ENCODE measurements at regions not wholly inside any gene's neighbourhood (a gene's known extent, or its start where the extent isn't known, plus 50 kb on each side); places are given as distances from the start of the nearest gene placed in this dataset.

- no peaks in the 10 kb centered on the region for H3K36me3 ChIP-seq (ENCODE audit: low read length)
- H3K79me2 ChIP-seq (ENCODE audit: insufficient read depth, low read length), result no peaks in the 10 kb centered on the region
- H3K9me3 ChIP-seq (ENCODE audit: insufficient read depth, low read length), result no peaks in the 10 kb centered on the region
- no peak overlapping the region for H3K9ac ChIP-seq (ENCODE audit: low read length)
- no peak overlapping the region for H2AFZ ChIP-seq (ENCODE audit: low read depth, low read length, severe bottlenecking)
- no peaks in the 10 kb centered on the region; the same call in 1 of the 2 replicates for H3K9me2 ChIP-seq (replicated peaks; ENCODE audit: insufficient read depth, low read length)
- no peaks in the 10 kb centered on the region for H4K20me1 ChIP-seq (ENCODE audit: low read depth, low read length)
- no peaks in the 10 kb centered on the region for H3F3A ChIP-seq (ENCODE audit: insufficient read depth)
- no peak overlapping the region for H3K4me2 ChIP-seq (ENCODE audit: low read depth, low read length, poor library complexity, severe bottlenecking)
- H3K27me3 ChIP-seq (ENCODE audit: low read length), result no peaks in the 10 kb centered on the region
- no peak overlapping the region for H3K4me3 ChIP-seq (ENCODE audit: insufficient read depth, low read length, poor library complexity, severe bottlenecking)
- H3K27ac ChIP-seq (ENCODE audit: low read depth, low read length), result no peak overlapping the region
- TF ChIP-seq EZH2phosphoT487 (conservative IDR thresholded peaks at IDR 0.05; ENCODE audit: low read length) (no peak), CTCF (IDR thresholded peaks at IDR 0.05; ENCODE audit: insufficient read depth, low read length, poor library complexity, severe bottlenecking) (no peak)
Observed at GRCh38 chr16:60674241-60674640, 1362.0 kb downstream of the CDH8 start.

- H2AFZ ChIP-seq (ENCODE audit: low read depth, low read length, severe bottlenecking), result no peak overlapping the region
- no peaks in the 10 kb centered on the region for H3F3A ChIP-seq (ENCODE audit: insufficient read depth)
Observed at GRCh38 chr16:60655514-60656153, 1380.6 kb downstream of the CDH8 start.

GRCh38 chr16:60651346-60651745, 1384.9 kb downstream of the CDH8 start:
- Histone ChIP-seq H3K4me3 (ENCODE audit: insufficient read depth, low read length, poor library complexity, severe bottlenecking) (no peak overlapping the region), H3F3A (ENCODE audit: insufficient read depth) (no peaks in the 10 kb centered on the region), H3K27ac (ENCODE audit: low read depth, low read length) (no peak overlapping the region), H3K36me3 (ENCODE audit: low read length) (no peaks in the 10 kb centered on the region), H3K9ac (ENCODE audit: low read length) (no peak overlapping the region), H3K4me2 (ENCODE audit: low read depth, low read length, poor library complexity, severe bottlenecking) (no peak overlapping the region), H3K27me3 (ENCODE audit: low read length) (no peaks in the 10 kb centered on the region), H4K20me1 (ENCODE audit: low read depth, low read length) (no peaks in the 10 kb centered on the region), H3K9me3 (ENCODE audit: insufficient read depth, low read length) (no peaks in the 10 kb centered on the region), H2AFZ (ENCODE audit: low read depth, low read length, severe bottlenecking) (no peak overlapping the region), H3K79me2 (ENCODE audit: insufficient read depth, low read length) (no peaks in the 10 kb centered on the region), H3K9me2 (replicated peaks; ENCODE audit: insufficient read depth, low read length) (no peaks in the 10 kb centered on the region)
- TF ChIP-seq EZH2phosphoT487 (conservative IDR thresholded peaks at IDR 0.05; ENCODE audit: low read length) (no peak), CTCF (IDR thresholded peaks at IDR 0.05; ENCODE audit: insufficient read depth, low read length, poor library complexity, severe bottlenecking) (no peak)

More at GRCh38 chr16:60655514-60656153, 1380.6 kb downstream of the CDH8 start:
- Histone ChIP-seq H3K79me2 (ENCODE audit: insufficient read depth, low read length) (no peaks in the 10 kb centered on the region), H3K4me3 (ENCODE audit: insufficient read depth, low read length, poor library complexity, severe bottlenecking) (no peak overlapping the region), H3K4me2 (ENCODE audit: low read depth, low read length, poor library complexity, severe bottlenecking) (no peak overlapping the region), H3K27me3 (ENCODE audit: low read length) (no peaks in the 10 kb centered on the region), H3K36me3 (ENCODE audit: low read length) (no peaks in the 10 kb centered on the region), H3K9ac (ENCODE audit: low read length) (no peak overlapping the region), H3K9me3 (ENCODE audit: insufficient read depth, low read length) (no peaks in the 10 kb centered on the region), H4K20me1 (ENCODE audit: low read depth, low read length) (no peaks in the 10 kb centered on the region), H3K9me2 (replicated peaks; ENCODE audit: insufficient read depth, low read length) (no peaks in the 10 kb centered on the region), H3K27ac (ENCODE audit: low read depth, low read length) (no peak overlapping the region)
- TF ChIP-seq CTCF (IDR thresholded peaks at IDR 0.05; ENCODE audit: insufficient read depth, low read length, poor library complexity, severe bottlenecking) (no peak), EZH2phosphoT487 (conservative IDR thresholded peaks at IDR 0.05; ENCODE audit: low read length) (no peak)

Measured in SU-DHL-6 (cell line).